ENCODE measurements at regions not wholly inside any gene's neighbourhood (a gene's known extent, or its start where the extent isn't known, plus 50 kb on each side); places are given as distances from the start of the nearest gene placed in this dataset.

- no peak for TF ChIP-seq POLR2A (IDR thresholded peaks at IDR 0.05)
- TF ChIP-seq CTCF (IDR thresholded peaks at IDR 0.05): no peak
- Histone ChIP-seq H3K27ac (no peak overlapping the region), H3K27me3 (no peaks in the 10 kb centered on the region), H3K4me1 (no peaks in the 10 kb centered on the region), H3K36me3 (no peaks in the 10 kb centered on the region), H3K4me3 (no peak overlapping the region), H3K9me3 (no peaks in the 10 kb centered on the region)
- intact Hi-C loops (cut with DNase I): no loop called here
- DNase-seq (no peak), ATAC-seq (no peak)
- WGBS (ENCODE audit: insufficient coverage, low coverage, low lambda C conversion rate, missing lambda C conversion rate): 68% methylated on average over 15 of the region's 24 CpGs
These were observed 212.5 kb downstream of the NPHP4 start for GRCh38 chr1:5779608-5780323.

GRCh38 chr1:5776035-5776550, 216.1 kb downstream of the NPHP4 start:
- TF ChIP-seq POLR2A (IDR thresholded peaks at IDR 0.05) (no peak), CTCF (IDR thresholded peaks at IDR 0.05) (no peak)
- Histone ChIP-seq H3K36me3 (no peaks in the 10 kb centered on the region), H3K9me3 (no peaks in the 10 kb centered on the region), H3K4me1 (no peaks in the 10 kb centered on the region), H3K27ac (no peak overlapping the region), H3K27me3 (no peaks in the 10 kb centered on the region), H3K4me3 (no peak overlapping the region)
- DNase-seq (no peak), ATAC-seq (no peak)
- intact Hi-C loops (cut with DNase I): no loop called here
- WGBS (ENCODE audit: insufficient coverage, low coverage, low lambda C conversion rate, missing lambda C conversion rate): 78% methylated on average over 10 of the region's 12 CpGs

- WGBS (ENCODE audit: insufficient coverage, low coverage, low lambda C conversion rate, missing lambda C conversion rate): 66% methylated on average over 6 of the region's 6 CpGs
- DNase-seq: no peak
- TF ChIP-seq CTCF (IDR thresholded peaks at IDR 0.05): no peak
- no peak for TF ChIP-seq POLR2A (IDR thresholded peaks at IDR 0.05)
These were observed 218.2 kb downstream of the NPHP4 start for GRCh38 chr1:5774019-5774418.

GRCh38 chr1:5771788-5772187, 220.4 kb downstream of the NPHP4 start:
- Histone ChIP-seq H3K9me3 (no peaks in the 10 kb centered on the region), H3K27ac (no peak overlapping the region), H3K36me3 (no peaks in the 10 kb centered on the region), H3K27me3 (no peaks in the 10 kb centered on the region), H3K4me1 (no peaks in the 10 kb centered on the region), H3K4me3 (no peak overlapping the region)
- ATAC-seq (no peak), DNase-seq (no peak)
- intact Hi-C loops (cut with DNase I): no loop called here
- 33% methylated on average over 1 of the region's 2 CpGs for WGBS (ENCODE audit: insufficient coverage, low coverage, low lambda C conversion rate, missing lambda C conversion rate)
- TF ChIP-seq CTCF (IDR thresholded peaks at IDR 0.05) (no peak), POLR2A (IDR thresholded peaks at IDR 0.05) (no peak)

More at GRCh38 chr1:5774019-5774418, 218.2 kb downstream of the NPHP4 start:
- Histone ChIP-seq H3K4me3 (no peak overlapping the region), H3K27me3 (no peaks in the 10 kb centered on the region), H3K9me3 (no peaks in the 10 kb centered on the region), H3K27ac (no peak overlapping the region), H3K4me1 (no peaks in the 10 kb centered on the region), H3K36me3 (no peaks in the 10 kb centered on the region)
- no peak for ATAC-seq
- intact Hi-C loops (cut with DNase I): no loop called here

All from right lobe of liver (tissue), 6 donors.